GM12874 (cell line): ENCODE measurements at regions not wholly inside any gene's neighbourhood (a gene's known extent, or its start where the extent isn't known, plus 50 kb on each side); places are given as distances from the start of the nearest gene placed in this dataset.

Experiments used
- TF ChIP-seq, protein P1 (sequence below): IDR thresholded peaks from 2 replicates; pipeline ENCODE4 v1.5.1; 2011; ENCODE audit warnings: low read depth, mild to moderate bottlenecking, control low read depth, low read length, moderate library complexity; ENCODE audit not compliant: insufficient read depth

DNA sequence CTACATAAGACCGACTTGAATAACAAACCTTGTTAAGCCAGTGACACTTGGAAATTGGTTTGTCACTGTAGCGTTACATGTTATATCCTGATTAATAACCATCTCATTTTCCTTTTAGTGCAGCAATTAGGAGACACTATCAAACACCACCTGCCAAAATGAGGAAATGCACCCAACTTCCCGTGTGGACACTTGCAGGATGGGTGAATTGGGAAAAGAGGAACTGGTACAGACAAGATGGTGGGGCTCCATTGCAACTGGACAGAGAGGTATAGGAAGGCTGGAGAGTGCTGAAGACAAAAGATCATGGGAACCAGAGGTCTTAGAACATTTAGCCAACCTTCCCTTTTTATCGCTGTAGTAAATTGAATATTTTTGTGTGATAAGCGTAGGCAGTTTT lies 816.3 kb upstream of the HS6ST1 start:
- TF ChIP-seq, protein P1, sequence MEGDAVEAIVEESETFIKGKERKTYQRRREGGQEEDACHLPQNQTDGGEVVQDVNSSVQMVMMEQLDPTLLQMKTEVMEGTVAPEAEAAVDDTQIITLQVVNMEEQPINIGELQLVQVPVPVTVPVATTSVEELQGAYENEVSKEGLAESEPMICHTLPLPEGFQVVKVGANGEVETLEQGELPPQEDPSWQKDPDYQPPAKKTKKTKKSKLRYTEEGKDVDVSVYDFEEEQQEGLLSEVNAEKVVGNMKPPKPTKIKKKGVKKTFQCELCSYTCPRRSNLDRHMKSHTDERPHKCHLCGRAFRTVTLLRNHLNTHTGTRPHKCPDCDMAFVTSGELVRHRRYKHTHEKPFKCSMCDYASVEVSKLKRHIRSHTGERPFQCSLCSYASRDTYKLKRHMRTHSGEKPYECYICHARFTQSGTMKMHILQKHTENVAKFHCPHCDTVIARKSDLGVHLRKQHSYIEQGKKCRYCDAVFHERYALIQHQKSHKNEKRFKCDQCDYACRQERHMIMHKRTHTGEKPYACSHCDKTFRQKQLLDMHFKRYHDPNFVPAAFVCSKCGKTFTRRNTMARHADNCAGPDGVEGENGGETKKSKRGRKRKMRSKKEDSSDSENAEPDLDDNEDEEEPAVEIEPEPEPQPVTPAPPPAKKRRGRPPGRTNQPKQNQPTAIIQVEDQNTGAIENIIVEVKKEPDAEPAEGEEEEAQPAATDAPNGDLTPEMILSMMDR: no peak

DNA sequence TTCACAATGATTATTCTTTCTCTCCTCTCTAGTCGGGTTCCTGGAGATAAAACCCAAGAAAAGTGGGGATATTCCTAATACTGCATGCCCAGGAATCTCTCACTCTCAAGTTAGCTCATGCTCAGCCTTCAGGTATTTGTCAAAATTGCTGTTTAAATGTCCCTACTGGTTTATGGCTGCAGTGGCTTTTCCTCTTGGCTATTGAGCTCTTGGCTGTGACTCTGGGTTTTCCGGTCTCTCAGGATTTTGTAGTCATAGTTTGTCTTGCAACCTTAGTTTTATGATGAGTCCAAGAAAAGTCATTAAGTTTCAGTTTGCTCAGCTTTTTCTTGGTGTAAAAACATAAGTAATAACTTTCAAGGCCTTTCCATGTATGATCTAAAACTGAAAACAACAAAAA lies 820.7 kb upstream of the HS6ST1 start:
- TF ChIP-seq, protein P1: no peak

DNA sequence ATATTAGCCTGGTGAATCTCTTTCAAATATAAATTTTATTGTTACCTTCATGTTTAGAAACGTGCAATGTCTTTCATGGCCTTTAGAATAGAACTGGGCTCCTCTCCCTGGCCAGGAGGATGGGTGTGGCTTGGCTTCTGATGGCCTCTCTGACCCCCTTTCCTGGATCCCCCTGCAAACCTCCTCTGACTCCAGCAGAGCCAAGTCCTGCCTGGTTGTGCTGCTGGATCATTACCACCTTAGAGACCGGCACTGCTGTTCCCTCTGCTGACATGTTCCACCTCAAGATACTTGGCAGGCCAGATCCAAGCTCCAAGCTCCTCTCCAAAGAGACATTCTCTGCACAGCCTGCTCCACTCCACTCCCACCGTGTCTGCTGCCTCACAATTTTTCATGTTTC lies 823.8 kb upstream of the HS6ST1 start:
- TF ChIP-seq, protein P1: no peak

DNA sequence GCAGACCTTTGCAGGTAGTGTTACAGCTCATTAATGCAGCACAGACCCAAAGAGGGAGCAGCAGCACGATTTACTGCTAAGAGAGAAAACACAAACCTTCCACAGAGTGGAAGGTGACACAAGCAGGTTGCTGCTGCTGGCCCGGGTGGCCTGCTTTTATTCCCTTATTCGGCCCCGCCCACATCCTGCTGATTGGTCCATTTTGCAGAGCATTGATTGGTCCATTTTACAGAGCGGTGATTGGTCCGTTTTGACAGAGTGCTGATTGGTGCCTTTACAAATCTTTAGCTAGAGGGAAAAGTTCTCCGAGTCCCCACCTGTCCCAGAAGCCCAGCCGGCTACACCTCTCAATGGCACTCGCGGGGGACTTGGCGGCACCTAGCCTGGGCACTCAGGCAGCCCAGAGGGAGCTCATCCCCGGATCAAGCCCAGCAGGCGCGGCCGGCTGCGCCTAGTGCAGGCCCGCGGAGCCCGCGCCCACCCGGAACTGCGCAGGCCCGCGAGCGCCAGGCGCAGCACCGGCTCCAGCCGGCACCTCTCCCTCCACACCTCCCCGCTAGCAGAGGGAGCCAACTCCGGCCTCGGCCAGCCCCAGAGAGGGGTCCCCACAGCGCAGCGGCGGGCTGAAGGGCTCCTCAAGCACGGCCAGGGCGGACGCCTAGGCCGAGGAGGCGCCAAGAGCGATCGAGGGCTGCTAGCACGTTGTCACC lies 825.6 kb upstream of the HS6ST1 start:
- TF ChIP-seq, protein P1: no peak

DNA sequence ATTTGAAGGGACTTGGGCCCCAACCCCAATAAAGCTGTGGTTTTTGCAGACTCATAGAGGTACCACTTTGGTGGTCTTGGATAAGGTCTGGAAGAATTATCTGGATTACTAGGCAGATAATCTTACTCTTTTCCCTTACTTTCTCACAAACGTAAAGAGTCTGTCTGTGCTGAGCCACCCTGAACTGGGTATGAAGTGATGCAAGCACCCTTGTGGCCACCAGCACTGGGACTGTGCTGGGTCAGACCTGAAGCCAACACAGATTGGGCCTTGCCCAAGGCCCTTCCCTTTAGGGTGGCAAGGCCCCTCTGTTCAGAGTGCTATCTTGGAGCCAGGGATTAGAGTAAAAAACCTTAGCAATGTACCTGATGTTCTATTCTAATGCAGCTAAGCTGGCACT lies 827.0 kb upstream of the RAB6C start:
- TF ChIP-seq, protein P1: no peak

DNA sequence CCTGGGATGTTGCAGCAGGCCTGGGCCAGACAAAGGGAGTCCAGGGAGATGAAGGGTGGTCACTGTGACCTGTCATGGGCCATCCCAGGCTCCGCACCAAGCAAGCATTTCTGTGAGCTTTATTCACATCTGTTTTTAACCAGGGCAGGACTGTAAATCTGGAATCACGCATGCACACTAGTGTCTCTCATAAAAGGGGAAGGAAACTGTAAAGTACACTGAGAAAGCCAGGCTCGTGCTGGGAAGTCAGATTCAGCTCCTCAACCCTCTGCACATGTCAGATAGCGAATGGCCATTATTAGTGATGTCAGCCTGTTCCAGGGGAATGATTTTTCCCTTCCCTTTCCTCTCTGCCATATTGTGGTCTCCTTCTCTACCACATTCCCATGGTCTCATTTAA lies 818.6 kb upstream of the RAB6C start:
- TF ChIP-seq, protein P1: no peak

DNA sequence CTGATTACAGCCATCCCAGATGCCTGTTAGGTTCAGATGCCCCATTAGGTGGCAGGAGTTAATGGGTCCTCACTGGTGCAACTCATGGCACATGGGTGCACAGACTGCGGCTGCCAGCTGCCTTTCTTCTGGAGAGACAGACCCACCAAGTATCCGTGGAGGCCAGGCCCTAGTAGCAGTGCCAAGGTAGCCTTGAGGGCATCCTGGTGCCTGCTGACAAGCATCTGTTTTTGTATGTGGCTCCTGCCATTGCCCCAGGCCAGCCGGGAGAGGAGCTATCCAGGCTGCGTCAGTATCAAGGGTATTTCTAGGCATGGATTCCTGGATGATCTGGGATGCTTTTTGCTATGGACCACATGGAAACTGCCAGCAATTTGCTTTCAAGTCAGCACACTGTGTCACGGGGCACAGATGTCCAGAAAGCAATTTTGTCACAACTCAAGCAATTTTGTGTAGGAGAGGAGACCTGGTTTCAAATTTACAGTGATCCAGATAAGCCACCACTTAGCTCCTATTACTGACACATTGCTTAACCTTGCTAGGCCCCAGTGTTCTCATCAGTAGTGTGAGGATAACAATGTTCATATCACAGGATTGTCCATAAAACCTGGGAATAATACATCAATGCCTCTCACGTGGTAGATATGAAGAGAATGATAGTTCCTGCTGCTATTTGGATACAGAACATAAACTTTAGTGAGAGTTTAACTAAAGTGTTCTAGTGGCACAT lies 815.1 kb upstream of the RAB6C start:
- TF ChIP-seq, protein P1: no peak
